NCI-H2029 (cell line): ENCODE measurements at regions not wholly inside any gene's neighbourhood (a gene's known extent, or its start where the extent isn't known, plus 50 kb on each side); places are given as distances from the start of the nearest gene placed in this dataset.

ENCODE experiments used
- DNase-seq: peaks from one replicate; lab custom pipeline; 2025; lab: John Stamatoyannopoulos, UW

DNA sequence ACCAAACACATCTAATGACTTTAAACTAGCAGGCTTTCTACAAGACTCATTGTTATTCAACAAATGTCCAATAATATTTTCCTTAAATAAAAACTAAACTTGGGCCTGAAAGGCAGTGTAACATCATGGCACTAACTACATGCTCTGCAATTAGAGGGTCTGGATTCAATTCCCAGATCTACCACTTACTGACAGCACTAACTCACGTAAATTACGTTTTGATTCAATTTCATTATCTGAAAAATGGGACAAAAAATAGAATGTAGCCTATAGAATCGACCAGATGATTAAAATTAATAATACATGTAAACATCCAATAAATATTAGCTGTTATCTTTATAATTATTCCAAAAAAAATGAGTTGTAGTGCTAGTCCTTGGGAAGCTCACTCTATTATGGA lies 98.0 kb upstream of the DDX18 start:
- no peak for DNase-seq

DNA sequence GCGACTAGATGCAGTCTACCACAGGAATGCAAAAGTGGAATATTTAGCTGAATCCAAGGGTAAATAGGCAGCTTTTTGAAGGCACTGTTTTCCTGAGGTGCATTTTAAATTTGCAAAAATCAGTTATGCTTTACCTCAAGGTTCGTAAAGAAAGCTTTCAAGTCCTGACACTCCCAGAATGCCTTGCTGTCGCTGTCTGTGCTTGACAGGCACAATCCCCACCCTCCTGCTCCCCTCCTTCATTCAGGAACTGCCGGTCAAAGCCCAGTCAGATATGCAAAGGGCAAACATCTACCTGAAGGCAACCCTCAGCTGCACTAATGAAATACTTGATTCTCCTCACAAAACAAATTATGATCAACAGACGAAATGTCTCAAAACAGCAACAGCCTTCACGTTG lies 97.4 kb upstream of the DDX18 start:
- DNase-seq: no peak

DNA sequence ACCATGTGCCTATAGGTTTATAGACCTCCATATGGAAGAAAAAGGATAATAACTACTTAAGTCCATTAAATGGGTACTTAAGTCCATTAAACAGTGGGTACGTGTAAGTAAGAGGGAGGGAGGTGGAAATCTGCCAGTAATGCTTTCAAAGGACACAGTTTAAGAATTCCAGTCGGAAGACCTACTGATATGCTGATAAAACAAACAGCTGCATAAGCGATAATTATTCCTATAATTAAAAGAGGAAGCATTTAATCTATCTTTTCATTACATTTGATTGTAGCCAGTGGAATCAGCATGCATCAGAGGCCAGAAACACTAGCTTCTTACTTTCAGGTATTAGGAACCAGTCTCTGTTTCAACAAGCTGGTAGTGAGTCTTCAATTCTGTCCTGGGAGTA lies 96.4 kb upstream of the DDX18 start:
- DNase-seq: no peak

DNA sequence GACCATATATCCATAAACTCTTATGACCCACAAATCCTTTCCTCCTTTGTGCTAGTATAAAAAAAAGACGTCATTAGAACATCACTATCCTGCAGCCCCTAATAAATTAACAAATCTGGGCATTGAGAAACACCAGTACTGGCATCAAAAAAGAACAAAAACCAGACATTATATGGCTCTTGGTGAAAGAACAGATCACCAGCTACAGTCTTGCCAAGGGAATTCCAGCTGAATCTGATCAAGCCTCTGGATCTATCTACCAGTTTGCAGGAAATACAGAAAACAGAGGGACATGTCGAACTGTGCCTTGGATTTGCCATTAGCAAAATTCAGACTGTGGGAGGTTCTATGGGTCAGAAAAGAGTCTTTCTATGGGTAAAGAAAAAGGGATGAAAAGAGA lies 93.7 kb upstream of the DDX18 start:
- no peak for DNase-seq

DNA sequence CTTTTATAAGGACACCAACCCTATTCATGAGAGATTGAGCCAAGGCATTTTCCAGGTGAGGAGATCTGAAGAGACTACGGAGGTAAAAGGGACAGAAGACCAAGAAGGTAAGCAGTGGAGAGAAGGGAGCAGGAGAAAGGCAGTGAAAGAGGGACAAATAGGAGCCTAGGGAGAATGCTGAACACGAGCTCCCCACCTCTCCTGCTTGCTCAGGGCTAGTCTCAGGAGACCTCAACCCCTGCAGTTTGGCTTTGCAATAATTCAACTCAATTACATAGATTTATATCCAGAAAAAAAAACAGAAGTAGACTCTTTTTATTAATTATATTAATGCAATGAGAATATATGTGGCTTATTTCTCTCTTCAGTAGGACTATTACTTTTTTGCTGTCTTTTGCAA lies 91.0 kb upstream of the DDX18 start:
- no peak for DNase-seq

DNA sequence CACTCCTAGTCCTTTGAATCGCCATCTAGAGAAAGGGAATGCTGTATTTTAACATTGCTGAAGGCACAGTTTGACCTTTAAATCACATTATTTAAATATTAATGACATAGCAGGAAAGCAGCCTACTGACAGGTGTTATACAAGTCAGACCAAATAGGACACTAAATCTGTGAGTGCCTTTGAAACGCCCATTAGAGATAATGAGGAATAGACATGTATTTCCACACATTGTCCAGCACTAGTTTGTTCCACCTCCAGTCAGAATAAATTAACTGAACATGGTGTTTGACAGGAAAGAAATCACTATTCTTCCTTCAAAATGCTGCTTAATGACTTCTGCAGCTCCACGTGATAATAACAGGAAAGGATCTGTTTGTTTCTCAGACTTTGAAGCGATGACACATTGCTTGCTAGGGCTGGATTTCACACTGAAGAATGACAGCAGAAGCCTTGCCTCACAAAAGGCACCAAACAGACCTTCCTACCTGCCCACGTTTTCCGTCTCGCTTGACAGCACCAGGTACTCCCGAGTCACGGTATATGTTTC lies 90.5 kb upstream of the DDX18 start:
- no peak for DNase-seq

DNA sequence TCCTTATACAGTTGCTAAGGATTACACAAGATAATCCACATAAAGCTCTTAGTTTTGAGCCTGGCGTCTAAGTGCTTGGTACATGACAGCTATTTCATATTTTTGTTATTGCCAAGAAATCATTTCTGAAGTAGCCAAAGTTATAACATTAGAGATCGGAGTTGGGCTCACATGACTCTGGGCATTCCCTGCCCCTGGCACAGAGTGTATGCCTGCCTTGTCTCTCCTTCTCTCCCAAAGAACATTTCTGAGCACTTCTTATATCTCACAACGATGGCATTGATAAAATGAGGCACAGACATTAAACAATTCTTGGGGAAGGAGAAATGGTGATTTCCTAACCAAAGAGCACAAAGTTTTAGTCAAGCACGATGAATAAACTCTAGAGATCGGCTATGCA lies 87.7 kb upstream of the DDX18 start:
- DNase-seq: no peak

DNA sequence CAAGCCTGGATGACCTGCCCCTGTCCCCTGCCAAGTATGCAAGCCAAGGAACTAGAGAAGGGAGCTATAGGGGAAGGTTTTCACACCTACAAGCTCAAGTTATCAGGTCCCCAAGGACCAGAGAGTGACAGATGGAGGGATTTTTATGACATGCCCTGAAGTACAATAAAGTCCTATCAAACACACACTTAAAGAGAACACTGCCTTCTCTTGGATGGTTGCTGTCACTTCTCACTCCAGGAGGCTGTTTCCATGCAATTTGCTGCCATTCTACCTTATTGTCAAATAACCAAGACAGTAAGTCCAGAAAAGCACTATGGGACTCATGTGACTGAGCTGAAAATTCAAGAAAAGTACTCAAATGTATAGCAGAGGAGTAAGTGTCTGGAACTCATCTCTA lies 76.6 kb upstream of the DDX18 start:
- no peak for DNase-seq

DNA sequence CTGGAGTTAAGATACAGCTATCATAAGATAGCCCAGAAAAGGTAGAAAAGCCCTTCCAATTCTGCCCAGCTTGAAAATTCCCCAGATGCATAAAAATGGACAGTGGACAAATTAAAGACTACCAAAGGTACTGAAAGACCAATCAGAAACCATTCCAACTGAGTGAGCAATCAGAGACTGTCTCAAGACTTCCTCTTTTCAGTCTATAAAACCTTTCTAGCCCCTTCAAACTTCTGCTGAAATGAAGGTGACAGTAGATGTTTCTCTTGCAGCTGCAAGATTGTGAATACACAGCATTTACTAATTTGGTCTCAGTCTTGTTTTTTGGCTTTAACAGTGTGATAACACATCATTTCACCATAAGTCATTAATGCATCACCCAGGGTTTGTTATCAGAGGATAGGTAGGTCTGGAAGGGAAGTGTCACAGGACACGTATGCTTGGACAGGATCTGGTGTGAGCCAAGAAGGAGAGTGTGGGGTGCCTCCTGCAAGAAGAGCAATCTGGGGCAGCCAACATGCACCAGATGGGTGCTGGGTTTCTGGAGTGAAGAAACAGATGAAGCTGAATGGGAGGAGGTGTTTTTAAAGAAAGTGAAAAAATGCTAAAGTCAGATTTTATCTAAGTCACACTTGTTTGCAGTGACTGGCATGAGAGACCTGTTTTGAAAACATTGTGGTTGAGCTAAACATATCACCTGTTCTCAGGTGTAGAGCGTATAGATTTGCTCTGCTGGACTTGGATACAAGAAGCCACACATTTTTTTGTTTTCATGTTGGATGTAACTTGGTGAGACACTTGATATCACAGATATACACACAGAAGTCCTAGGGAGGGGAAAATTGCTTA lies 75.3 kb upstream of the DDX18 start:
- no peak for DNase-seq

DNA sequence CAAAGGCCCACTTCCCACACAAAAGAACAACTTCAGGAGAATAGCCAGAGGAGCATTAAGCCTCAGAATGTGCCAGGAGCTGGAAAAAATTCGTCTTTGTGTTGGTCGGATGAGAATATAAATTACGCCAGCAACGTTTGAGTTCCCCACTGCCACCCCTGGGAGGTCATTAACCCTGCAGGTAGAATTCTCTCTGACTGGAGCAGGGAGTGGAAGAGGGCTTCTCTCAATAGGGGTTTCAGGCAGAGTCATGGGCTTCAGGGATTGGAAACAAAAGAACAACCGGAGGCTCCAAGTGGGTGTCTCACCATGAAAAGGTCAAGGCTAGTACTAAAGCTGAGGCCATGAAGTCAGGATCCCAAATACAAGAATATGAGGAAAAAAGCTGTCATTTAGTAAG lies 69.0 kb upstream of the DDX18 start:
- DNase-seq: no peak

DNA sequence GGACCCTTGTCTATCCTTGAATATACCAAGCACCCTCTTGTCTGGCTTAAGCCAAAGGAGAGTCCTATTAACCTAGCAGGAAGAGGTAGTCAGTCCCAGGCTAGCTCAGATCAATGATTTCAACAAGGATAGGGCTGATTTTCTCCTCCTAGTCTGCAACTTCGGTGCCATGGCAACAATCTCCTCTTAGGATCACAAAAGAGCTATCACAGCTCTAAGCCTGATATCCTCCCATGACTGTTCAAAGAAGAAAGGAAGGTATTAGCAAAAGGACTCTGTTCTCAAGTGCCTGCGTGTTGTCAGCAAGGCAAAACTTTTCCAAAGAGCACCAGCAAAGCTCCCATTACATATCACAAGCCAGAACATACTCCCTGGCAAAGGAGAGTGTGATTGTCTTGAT lies 58.7 kb upstream of the DDX18 start:
- DNase-seq: no peak

DNA sequence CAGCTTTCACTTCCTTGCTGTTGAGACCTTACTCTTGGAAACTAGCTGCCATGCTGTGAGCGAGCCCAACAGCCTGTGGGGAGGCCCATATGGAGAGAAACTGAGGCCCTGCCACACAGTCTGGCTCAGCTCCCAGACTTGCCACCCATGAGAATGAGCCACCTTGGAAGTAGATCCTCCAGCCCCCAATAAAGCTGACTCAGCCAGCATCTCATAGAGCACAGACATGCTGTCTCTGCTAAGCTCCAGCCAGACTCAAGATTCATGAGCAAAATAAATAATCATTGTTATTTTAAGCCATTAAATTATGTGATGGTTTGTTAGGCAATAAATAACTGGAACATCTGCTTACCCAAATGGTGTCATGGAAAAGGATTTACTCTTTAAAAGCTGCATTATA lies 53.6 kb upstream of the DDX18 start:
- no peak for DNase-seq

DNA sequence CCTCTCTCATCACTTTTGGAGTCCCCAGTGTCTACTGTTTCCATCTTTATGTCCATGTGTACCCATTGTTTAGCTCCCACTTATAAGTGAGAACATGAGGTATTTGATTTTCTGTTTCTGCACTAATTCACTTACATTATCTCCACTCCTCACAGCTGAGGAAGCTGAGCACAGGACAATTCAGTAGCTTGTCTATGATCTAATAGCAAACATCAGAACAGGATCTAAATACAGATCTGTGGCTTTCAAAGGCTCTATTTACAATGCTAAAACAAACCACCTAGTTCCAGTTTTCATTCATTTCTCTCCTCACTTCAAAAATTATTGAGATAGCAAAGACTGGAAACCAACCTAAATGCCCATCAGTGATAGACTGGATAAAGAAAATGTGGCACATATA lies 52.0 kb upstream of the DDX18 start:
- DNase-seq: no peak

DNA sequence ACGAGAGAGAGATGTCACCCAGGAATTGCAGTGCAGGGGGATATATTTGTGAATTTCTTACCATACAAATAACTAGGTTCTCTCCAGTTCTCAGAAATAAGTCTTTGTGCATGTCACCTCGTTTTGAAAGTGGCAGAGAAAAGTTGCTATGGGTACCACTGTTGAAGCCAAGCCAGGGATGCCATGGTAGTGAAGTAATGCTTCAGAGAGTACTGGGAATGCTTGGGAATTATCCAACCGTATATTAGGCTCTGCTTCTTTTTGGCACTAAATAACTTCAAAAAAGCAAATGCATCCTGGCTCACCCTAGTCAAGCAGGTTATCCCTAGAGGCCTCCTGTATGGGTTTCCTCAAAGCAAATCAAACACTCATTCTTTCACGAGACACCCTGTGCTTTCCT lies 50.7 kb upstream of the DDX18 start:
- DNase-seq: no peak
